IMR-90 (cell line): ENCODE measurements at regions not wholly inside any gene's neighbourhood (a gene's known extent, or its start where the extent isn't known, plus 50 kb on each side); places are given as distances from the start of the nearest gene placed in this dataset.

Experiments used
- ATAC-seq: fragments of 200-7000 bp; cut with Tn5 transposase; 2 replicates; pipeline ENCODE4 v1.9.1; 2020; ENCODE audit warnings: low read depth, mild to moderate bottlenecking, moderate library complexity
- BruUV-seq: library from RNA; stranded (reverse); fragments of 400-500 nt; replicated peaks from 2 replicates; lab custom pipeline; 2021; lab: Mats Ljungman, UMichigan
- CTCF ChIA-PET: fragments of 300-600 bp; formaldehyde crosslinking; extraction: SDS; loops from one replicate; lab custom pipeline; 2021; ENCODE audit warnings: antibody characterized with exemption; lab: Yijun Ruan, JAX
- POLR2A ChIA-PET: fragments of 300-600 bp; sonication (Branson Sonifier 250); formaldehyde crosslinking; loops from one replicate; lab custom pipeline; 2022; ENCODE audit warnings: antibody characterized with exemption; ENCODE audit not compliant: unreplicated experiment; lab: Charles Lee
- DNase-seq: peaks from one replicate; pipeline ENCODE4 v3.0.0; 2013
- H2AFZ ChIP-seq: replicated peaks from 2 replicates; pipeline ENCODE3; 2013; ENCODE audit warnings: low read length, mild to moderate bottlenecking; ENCODE audit not compliant: poor library complexity
- H2AK5ac ChIP-seq: 2 replicates; pipeline ENCODE4 v1.6.1; 2013; ENCODE audit warnings: low read depth, low read length, inconsistent platforms
- H2AK9ac ChIP-seq: replicated peaks from 2 replicates; pipeline ENCODE3; 2013; ENCODE audit warnings: mild to moderate bottlenecking, low read depth, low read length, moderate library complexity; ENCODE audit not compliant: poor library complexity
- H2BK120ac ChIP-seq: 2 replicates; pipeline ENCODE4 v1.6.1; 2013; ENCODE audit warnings: low read depth, low read length, inconsistent platforms
- H2BK15ac ChIP-seq: 3 replicates; pipeline ENCODE4 v1.6.1; 2013; ENCODE audit warnings: low read depth, low read length, inconsistent platforms
- H2BK20ac ChIP-seq: 2 replicates; pipeline ENCODE4 v1.6.1; 2013; ENCODE audit warnings: low read depth, mild to moderate bottlenecking, inconsistent platforms, low read length, moderate library complexity
- H2BK5ac ChIP-seq: 2 replicates; pipeline ENCODE4 v1.6.1; 2013; ENCODE audit warnings: mild to moderate bottlenecking, low read depth, low read length, inconsistent platforms; ENCODE audit not compliant: poor library complexity, severe bottlenecking
- H3K14ac ChIP-seq: replicated peaks from 2 replicates; pipeline ENCODE4 v1.6.1; 2013; ENCODE audit warnings: low read depth, low read length, inconsistent platforms
- H3K18ac ChIP-seq: 2 replicates; pipeline ENCODE4 v1.6.1; 2013; ENCODE audit warnings: low read depth, low read length, control low read depth
- H3K23ac ChIP-seq: 2 replicates; pipeline ENCODE4 v1.6.1; 2013; ENCODE audit warnings: low read depth, low read length, inconsistent platforms
- H3K27ac ChIP-seq: 2 replicates; pipeline ENCODE4 v1.5.1; 2013; ENCODE audit warnings: mild to moderate bottlenecking, control low read depth, low read length; ENCODE audit not compliant: insufficient read depth
- H3K27me3 ChIP-seq: 2 replicates; pipeline ENCODE4 v1.6.1; 2013; ENCODE audit warnings: low read length; ENCODE audit not compliant: control insufficient read depth, insufficient read depth
- H3K36me3 ChIP-seq: 2 replicates; pipeline ENCODE4 v1.6.1; 2013; ENCODE audit warnings: low read length, mixed read lengths; ENCODE audit not compliant: control insufficient read depth, insufficient read depth
- H3K4ac ChIP-seq: 2 replicates; pipeline ENCODE4 v1.6.1; 2013; ENCODE audit warnings: low read depth, low read length, inconsistent platforms
- H3K4me1 ChIP-seq: 2 replicates; pipeline ENCODE4 v1.6.1; 2013; ENCODE audit warnings: low read length, mixed read lengths; ENCODE audit not compliant: control insufficient read depth, insufficient read depth
- H3K4me2 ChIP-seq: 2 replicates; pipeline ENCODE4 v1.6.1; 2013; ENCODE audit warnings: low read depth, mild to moderate bottlenecking, control low read depth, low read length, moderate library complexity
- H3K4me3 ChIP-seq: 2 replicates; pipeline ENCODE4 v1.5.1; 2013; ENCODE audit warnings: low read depth, mild to moderate bottlenecking, control low read depth, low read length, moderate library complexity; ENCODE audit not compliant: insufficient read depth
- H3K56ac ChIP-seq: 2 replicates; pipeline ENCODE4 v1.6.1; 2013; ENCODE audit warnings: low read length, inconsistent platforms; ENCODE audit not compliant: insufficient read depth; ENCODE audit errors: extremely low read depth
- H3K79me1 ChIP-seq, 2 experiments: 2 replicates each; pipeline ENCODE4 v1.6.1; 2013; ENCODE audit warnings: low read length in 2 of 2, inconsistent platforms in 1 of 2, low read depth in 1 of 2
- H3K9ac ChIP-seq: 2 replicates; pipeline ENCODE4 v1.6.1; 2013; ENCODE audit warnings: low read depth, low read length, control low read depth
- H3K9me1 ChIP-seq: 2 replicates; pipeline ENCODE4 v1.6.1; 2013; ENCODE audit warnings: low read length, inconsistent platforms; ENCODE audit not compliant: insufficient read depth
- H3K9me3 ChIP-seq: 2 replicates; pipeline ENCODE4 v1.6.1; 2013; ENCODE audit warnings: low read length; ENCODE audit not compliant: control insufficient read depth, insufficient read depth
- H4K20me1 ChIP-seq: 2 replicates; pipeline ENCODE4 v1.6.1; 2013; ENCODE audit warnings: low read length, inconsistent platforms; ENCODE audit not compliant: insufficient read depth
- H4K5ac ChIP-seq: 2 replicates; pipeline ENCODE4 v1.6.1; 2013; ENCODE audit warnings: mild to moderate bottlenecking, low read depth, low read length, control low read depth
- H4K8ac ChIP-seq, 2 experiments: 2 replicates each; pipeline ENCODE4 v1.6.1; 2013; ENCODE audit warnings: low read depth in 2 of 2, low read length in 2 of 2, control low read depth in 1 of 2, inconsistent platforms in 1 of 2
- H4K91ac ChIP-seq: 2 replicates; pipeline ENCODE4 v1.6.1; 2013; ENCODE audit warnings: low read depth, low read length, inconsistent platforms; ENCODE audit not compliant: insufficient read depth
- MAFK ChIP-seq: IDR thresholded peaks from 2 replicates; pipeline ENCODE4 v1.6.1; 2012; ENCODE audit warnings: low read depth, low read length, improper control_type of control experiment
- RFX5 ChIP-seq: IDR thresholded peaks from 2 replicates; pipeline ENCODE4 v1.8.0; 2012; ENCODE audit warnings: low read depth, mild to moderate bottlenecking, low read length, moderate library complexity
- USF2 ChIP-seq: fragments of 150-350 bp; IDR thresholded peaks from 2 replicates; pipeline ENCODE4 v1.6.1; 2017; ENCODE audit warnings: mild to moderate bottlenecking, antibody characterized with exemption, low read length, low read depth
- WGBS, 2 experiments: methylation state at CpG; one replicate each; pipeline versions ENCODE4 v1.1.5 to v1.1.7; 2013; ENCODE audit warnings: missing lambda C conversion rate in 2 of 2; ENCODE audit not compliant: insufficient read length in 1 of 2; ENCODE audit errors: extremely low coverage in 2 of 2; 5-methylcytosine and 5-hydroxymethylcytosine counted together
- dilution Hi-C: fragments of 300-500 bp; cut with HindIII; formaldehyde crosslinking; loops from one replicate; pipeline ENCODE4 v1.14.3; 2018; ENCODE audit warnings: low sequenced_read_pairs; ENCODE audit not compliant: unreplicated experiment
- in situ Hi-C: fragments of 300-500 bp; cut with MboI; formaldehyde crosslinking; loops from 3 replicates; pipeline ENCODE4 v1.14.3; 2019; ENCODE audit warnings: low sequenced_read_pairs, inconsistent platforms, mixed read lengths
- intact Hi-C: fragments of 100-400 bp; cut with micrococcal nuclease; formaldehyde crosslinking; loops from 2 replicates; pipeline ENCODE4 v1.10.0; 2022

GRCh38 chr7:53398566-53398965, 363.1 kb downstream of the POM121L12 start:
- no peak overlapping the region for H3K18ac ChIP-seq
- H2BK5ac ChIP-seq = no peak overlapping the region
- H3K56ac ChIP-seq = no peak overlapping the region
- DNase-seq (no peak), ATAC-seq (no peak)
- H2AFZ ChIP-seq = no peak overlapping the region
- no peak overlapping the region for H3K14ac ChIP-seq
- no peak overlapping the region for H2AK9ac ChIP-seq
- in situ Hi-C loops (no loop called here), intact Hi-C loops (no loop called here), dilution Hi-C loops (no loop called here)
- no peak overlapping the region for H3K4me3 ChIP-seq
- WGBS, 2 experiments = no CpG with 5 or more reads among the region's 2 CpGs
- H3K79me1 ChIP-seq = no peaks in the 10 kb centered on the region
- ChIA-PET POLR2A (no interaction called here), CTCF (no interaction called here)
- H2BK20ac ChIP-seq = no peak overlapping the region
- H4K20me1 ChIP-seq = no peaks in the 10 kb centered on the region
- no peaks in the 10 kb centered on the region for H3K9me1 ChIP-seq
- H3K4ac ChIP-seq = no peak overlapping the region
- H3K36me3 ChIP-seq = no peaks in the 10 kb centered on the region
- H2BK120ac ChIP-seq = no peak overlapping the region
- no TSS peak for BruUV-seq
- no peak overlapping the region for H3K27ac ChIP-seq
- H4K91ac ChIP-seq = no peak overlapping the region
- no peak for TF ChIP-seq USF2
- no peak for TF ChIP-seq MAFK
- TF ChIP-seq RFX5 = no peak
- H3K9ac ChIP-seq = no peak overlapping the region
- H3K27me3 ChIP-seq = no peaks in the 10 kb centered on the region
- H3K4me2 ChIP-seq = no peak overlapping the region
- H2BK15ac ChIP-seq = no peak overlapping the region
- H3K4me1 ChIP-seq = no peaks in the 10 kb centered on the region
- H2AK5ac ChIP-seq = no peak overlapping the region
- no peak overlapping the region for H3K23ac ChIP-seq
- peaks cover 11% of the 10 kb centered on the region; the same call in 1 of the 2 replicates for H3K9me3 ChIP-seq
- no peak overlapping the region for H4K5ac ChIP-seq
- no peak overlapping the region for H4K8ac ChIP-seq
